ENCODE measurements at regions not wholly inside any gene's neighbourhood (a gene's known extent, or its start where the extent isn't known, plus 50 kb on each side); places are given as distances from the start of the nearest gene placed in this dataset.
"Not testable (repeated sequence)": the region's sequence is repeated elsewhere in the genome, so short reads cannot be mapped to it uniquely, and the experiment has no call there.

DNA sequence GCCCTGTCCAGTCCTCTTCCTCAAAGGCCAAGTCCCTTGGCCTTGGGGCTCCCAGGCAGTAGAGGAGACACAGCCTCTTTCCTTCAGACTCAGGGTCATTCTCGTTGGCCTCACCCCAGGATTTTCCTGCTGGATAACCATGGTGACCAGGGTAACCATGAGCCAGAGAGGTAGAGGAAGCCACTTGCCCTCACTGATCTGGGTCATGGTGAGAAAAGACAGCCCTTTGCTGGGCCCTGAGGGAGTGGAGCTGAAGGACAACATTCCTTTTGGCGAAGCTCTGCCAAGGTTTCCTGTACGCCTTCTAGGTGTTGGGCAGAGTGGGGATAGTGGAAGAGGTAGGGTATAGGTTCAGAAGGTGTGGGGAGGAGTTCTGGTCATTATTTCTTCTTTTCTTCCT lies 53.1 kb upstream of the WNT4 start:
- DNase-seq (ENCODE audit: low spot score): no peak

- no peak for DNase-seq (ENCODE audit: low spot score)
Observed at GRCh38 chr1:22196641-22197040, 53.7 kb upstream of the WNT4 start.

GRCh38 chr1:22197644-22198043 lies 54.7 kb upstream of the WNT4 start:
- no peak for DNase-seq (ENCODE audit: low spot score)

- no peak for DNase-seq (ENCODE audit: low spot score)
Observed at GRCh38 chr1:22201023-22201422, 58.1 kb upstream of the WNT4 start.

- DNase-seq (ENCODE audit: low spot score): no peak
Observed at GRCh38 chr1:22203335-22203734, 60.4 kb upstream of the WNT4 start.

GRCh38 chr1:22204057-22204840 lies 61.4 kb upstream of the WNT4 start:
- no peak for DNase-seq (ENCODE audit: low spot score)

DNA sequence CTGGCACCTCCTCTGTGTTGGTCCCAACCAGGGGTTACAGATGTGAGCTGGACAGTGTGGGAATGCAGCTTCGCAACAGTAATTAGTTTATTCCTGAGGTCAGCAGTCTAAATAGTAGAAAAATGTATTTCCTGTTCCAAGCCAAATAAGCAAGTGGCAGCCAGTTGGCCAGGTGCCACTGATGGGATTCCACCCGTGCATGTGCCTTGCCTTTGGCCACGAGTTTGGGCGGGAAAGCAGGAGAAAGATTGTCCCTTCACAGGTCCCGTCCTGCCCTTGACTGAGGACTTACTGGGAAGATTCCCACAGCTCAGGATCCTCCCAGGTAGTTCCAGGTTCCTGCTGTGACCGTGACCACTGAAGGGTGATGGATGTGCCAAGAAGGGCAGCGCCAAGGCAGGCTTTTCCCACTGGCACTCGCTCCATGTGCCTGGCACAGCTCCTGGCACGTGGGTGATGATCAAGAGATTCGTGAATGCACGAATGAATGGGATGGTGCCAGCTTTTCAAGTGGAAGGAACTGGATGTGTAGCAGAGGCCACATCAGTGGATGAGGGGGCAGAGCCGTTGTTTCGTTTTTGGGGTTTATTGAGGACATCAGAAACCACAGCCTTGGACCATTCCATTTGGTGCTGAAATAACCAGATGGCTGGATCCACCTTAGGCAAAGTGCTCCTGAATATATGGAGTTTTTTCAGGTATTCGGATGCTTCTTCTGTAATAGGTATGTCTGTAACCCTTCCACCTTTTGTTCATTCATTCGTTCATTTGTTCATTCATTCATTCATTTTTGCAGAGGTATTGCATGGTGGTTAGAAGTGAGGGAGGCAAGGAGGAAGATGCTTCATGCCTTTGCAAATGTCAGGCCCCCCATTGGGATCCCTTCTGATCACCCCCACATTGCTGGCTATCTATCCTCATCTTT lies 62.4 kb upstream of the WNT4 start:
- no peak for DNase-seq (ENCODE audit: low spot score)

GRCh38 chr1:22206551-22207125 lies 63.7 kb upstream of the WNT4 start:
- DNase-seq (ENCODE audit: low spot score): no peak

DNA sequence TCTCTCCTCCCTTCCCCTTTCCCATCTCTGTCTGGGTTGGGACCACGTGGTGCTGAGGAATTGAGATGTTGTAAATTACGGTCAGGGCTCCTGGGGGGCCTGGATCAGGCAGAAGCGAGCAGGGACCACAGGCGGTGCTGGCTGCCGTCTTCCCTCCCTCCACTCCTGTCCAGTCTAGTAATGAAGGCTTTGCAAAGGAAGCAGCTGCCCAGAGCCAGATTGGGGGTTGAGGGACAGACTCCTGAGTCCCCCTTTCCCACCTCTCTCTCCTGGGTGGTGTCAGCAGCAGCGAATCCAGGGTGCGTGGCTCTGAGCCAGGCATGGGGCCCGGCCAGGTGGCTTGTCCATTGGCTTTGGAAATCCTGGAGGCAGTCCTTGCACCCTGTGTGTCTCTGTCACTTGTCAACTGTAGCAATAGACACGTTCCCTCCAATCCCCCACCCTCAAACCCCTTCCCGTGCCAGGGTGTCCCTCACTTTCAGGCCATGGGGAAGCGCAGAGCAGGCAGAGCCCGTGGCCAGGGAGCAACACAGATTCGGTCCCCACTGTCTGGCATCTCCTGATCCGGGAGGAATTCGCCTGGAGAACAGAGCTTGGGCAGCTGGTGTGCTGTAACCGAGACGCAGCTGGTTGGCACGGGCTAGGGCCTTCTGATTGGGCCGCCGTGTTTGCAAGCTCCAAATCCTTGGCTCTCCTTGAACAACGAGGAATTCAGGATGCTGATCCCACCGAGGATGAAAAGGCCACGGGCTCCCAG lies 64.8 kb upstream of the WNT4 start:
- no peak for DNase-seq (ENCODE audit: low spot score)

DNA sequence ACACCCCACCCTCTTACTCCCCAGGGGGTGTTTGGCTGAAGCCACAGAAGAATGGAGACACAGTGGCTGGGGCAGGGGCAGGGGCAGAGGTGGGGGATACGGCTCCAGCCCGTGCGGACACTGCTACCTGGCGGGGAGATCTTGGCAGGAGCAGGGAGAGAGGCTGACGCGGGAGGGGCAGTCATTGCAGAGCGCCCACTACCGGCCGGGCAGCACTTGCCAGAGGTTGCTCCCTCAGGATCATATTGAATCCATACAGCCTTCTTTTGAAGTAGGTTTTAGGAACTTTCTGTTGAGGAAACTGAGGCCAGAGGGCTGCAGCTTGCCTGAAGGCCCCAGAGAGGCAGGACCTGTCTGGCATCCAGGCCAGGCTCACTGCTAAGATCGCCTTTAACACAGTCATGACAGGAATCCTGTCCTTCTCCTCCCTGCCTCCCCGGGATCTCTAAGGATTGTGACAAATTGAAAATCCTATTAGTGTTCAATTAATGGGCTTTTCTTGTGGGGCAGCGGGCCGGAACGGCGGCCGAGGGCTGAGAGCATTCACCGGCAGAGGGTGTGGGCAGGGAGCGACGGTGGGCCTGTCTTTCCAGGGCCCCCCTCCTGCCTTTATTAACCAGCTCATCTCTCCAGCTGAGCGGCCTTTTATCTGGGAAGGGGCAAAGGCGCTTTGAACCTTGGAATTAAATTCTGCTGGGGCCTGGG lies 65.5 kb upstream of the WNT4 start:
- DNase-seq (ENCODE audit: low spot score): no peak

DNA sequence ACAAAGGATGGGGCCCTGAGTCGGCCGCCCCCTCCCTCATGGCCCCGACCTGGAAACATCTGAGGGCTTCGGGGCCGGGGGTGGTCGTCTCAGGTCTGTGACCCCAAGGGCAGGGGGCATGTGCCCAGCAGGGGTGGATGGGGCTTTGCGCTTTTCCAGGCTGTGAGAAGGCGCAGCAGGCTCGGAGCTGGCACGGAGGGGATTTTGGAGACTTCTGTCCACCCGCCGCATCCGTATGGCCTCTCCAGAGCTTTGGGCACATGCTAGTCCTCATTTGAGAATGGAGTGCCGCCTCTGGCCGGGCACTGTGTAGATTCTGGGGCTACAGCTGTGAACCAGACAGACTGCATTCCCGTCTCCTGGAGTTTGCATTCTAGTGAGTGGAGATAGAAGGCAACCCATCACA lies 66.1 kb upstream of the WNT4 start:
- DNase-seq (ENCODE audit: low spot score): no peak

DNA sequence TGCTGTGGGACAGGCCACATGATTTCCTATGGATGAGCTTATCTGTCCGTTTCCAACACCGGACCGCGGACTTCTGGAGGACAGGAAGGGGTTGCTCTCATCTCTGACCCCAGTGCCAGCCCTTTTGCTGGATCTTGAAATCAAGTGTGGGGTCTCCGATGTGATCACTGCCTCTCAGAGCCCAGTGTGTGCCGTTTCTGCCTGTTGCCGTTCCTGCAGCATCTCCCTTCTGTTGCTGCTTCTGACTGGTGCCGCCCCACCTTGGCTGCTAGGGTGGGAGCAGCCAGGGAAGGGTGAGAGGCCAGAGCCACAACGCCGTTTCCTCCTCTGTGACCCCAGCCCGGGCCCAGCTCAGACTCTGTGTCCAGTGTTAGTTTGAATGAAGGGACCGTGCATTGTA lies 67.3 kb upstream of the WNT4 start:
- no peak for DNase-seq (ENCODE audit: low spot score)

DNA sequence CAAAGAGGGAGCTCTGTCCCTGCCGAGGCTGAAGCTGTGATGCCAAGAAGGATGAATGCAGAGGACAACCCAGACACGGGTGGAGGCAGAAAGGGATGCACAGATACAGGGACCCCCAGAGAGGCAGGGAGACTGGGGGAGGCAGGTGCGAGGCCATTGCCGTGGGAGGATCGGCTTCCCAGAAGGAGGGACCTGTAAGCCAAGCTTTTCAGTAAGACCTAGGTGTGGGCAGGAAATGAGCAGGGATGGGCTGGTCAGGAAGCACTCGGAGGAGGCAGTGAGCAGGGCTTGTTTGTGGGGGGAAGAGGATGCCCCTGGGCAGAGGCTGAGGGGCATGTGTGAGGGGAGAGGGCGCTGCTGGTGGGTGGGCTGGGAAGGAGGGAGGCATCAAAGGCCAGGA lies 67.7 kb upstream of the WNT4 start:
- DNase-seq (ENCODE audit: low spot score): no peak

DNA sequence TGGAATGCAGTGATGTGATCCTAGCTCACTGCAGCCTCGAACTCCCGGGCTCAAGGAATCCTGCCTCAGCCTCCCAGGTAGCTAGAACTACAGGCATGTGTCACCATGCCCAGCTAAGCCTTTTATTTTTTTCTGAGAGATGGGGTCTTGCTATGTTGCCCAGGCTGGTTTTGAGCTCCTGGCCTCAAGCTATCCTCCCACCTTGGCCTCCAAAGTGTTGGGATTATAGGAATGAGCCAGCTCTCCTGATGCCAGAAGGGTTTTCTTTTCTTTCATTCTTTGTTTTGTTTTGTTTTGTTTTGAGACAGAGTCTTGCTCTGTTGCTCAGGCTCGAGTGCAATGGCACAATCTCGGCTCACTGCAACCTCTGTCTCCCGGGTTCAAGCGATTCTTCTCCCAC lies 68.6 kb upstream of the WNT4 start:
- DNase-seq (ENCODE audit: low spot score): not testable (repeated sequence)

GRCh38 chr1:22212400-22213233 lies 69.7 kb upstream of the WNT4 start:
- no peak for DNase-seq (ENCODE audit: low spot score)

DNA sequence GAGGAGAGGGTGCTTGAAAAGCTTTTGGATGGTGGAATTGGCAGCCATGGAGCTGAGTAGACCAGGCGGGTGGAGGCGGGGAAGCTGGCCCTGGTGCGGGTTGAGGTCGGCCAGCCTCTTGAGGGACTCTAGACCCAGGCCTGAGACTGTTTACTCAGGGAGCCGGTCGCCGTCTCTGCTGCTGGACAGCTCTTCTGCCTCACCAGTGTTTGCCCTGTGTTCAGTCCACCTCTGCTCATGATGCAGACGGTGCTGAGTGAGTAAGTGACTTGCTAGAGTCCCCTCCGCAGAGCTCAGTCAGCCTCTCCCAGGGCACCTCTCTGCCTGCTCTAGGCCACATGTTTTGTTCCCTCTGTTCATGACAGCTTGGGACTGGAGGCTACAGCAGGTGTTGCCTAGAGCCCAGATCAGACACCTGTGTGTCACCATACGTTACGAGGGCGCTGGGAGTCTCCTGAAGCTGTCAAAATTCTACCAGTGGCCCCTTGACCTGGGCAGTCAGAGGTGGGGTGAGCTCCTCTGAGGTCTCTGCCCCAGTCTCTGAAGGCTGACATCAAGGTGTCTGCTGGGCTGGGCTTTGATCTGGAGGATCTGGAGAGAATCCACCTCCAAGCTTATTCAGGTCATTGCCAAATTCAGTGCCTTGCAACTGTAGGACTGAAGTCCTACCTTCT lies 73.5 kb upstream of the WNT4 start:
- DNase-seq (ENCODE audit: low spot score): no peak

- no peak for DNase-seq (ENCODE audit: low spot score)
Observed at GRCh38 chr1:22216966-22217365, 74.1 kb upstream of the WNT4 start.

GRCh38 chr1:22217811-22218460 lies 75.0 kb upstream of the WNT4 start:
- no peak for DNase-seq (ENCODE audit: low spot score)

GRCh38 chr1:22218618-22219250 lies 75.8 kb upstream of the WNT4 start:
- no peak for DNase-seq (ENCODE audit: low spot score)
